Endodermal cell (in vitro differentiated cells): ENCODE measurements at regions not wholly inside any gene's neighbourhood (a gene's known extent, or its start where the extent isn't known, plus 50 kb on each side); places are given as distances from the start of the nearest gene placed in this dataset.

Experiments used
- DNase-seq: peaks from one replicate; pipeline ENCODE4 v3.0.0-alpha.2; 2017
- H3K27ac ChIP-seq: 2 replicates; pipeline ENCODE4 v1.5.1; 2013; ENCODE audit warnings: mild to moderate bottlenecking, low read depth, low read length, moderate library complexity
- H3K27me3 ChIP-seq: 2 replicates; pipeline ENCODE4 v1.6.1; 2013; ENCODE audit warnings: mild to moderate bottlenecking, low read length, moderate library complexity; ENCODE audit not compliant: insufficient read depth, control insufficient read depth, poor library complexity, severe bottlenecking
- H3K36me3 ChIP-seq: 2 replicates; pipeline ENCODE4 v1.7.0; 2013; ENCODE audit warnings: mild to moderate bottlenecking, low read length, moderate library complexity; ENCODE audit not compliant: control insufficient read depth, insufficient read depth
- H3K4me1 ChIP-seq: one replicate; pipeline ENCODE4 v1.7.0; 2013; ENCODE audit warnings: low read length; ENCODE audit not compliant: control insufficient read depth, insufficient read depth
- H3K4me3 ChIP-seq: 2 replicates; pipeline ENCODE4 v1.5.1; 2013; ENCODE audit warnings: mild to moderate bottlenecking, low read length, moderate library complexity
- H3K9ac ChIP-seq: 2 replicates; pipeline ENCODE4 v1.6.1; 2013; ENCODE audit warnings: mild to moderate bottlenecking, low read length, moderate library complexity; ENCODE audit not compliant: poor library complexity, severe bottlenecking; ENCODE audit errors: extremely low read depth
- H3K9me3 ChIP-seq: 2 replicates; pipeline ENCODE4 v1.6.1; 2013; ENCODE audit warnings: mild to moderate bottlenecking, low read length, moderate library complexity; ENCODE audit not compliant: control insufficient read depth
- H3K27ac Mint-ChIP-seq: 2 replicates; pipeline ENCODE4 v1.8.0; 2020; ENCODE audit warnings: mixed read lengths
- H3K27me3 Mint-ChIP-seq: 2 replicates; pipeline ENCODE4 v1.8.0; 2021; ENCODE audit warnings: mild to moderate bottlenecking, mixed read lengths; ENCODE audit not compliant: insufficient read depth
- H3K36me3 Mint-ChIP-seq: 2 replicates; pipeline ENCODE4 v1.8.0; 2020; ENCODE audit warnings: low read depth, mixed read lengths
- H3K4me1 Mint-ChIP-seq: 2 replicates; pipeline ENCODE4 v1.8.0; 2020; ENCODE audit warnings: mixed read lengths
- H3K4me3 Mint-ChIP-seq: 2 replicates; pipeline ENCODE4 v1.8.0; 2020; ENCODE audit warnings: mild to moderate bottlenecking, moderate library complexity, mixed read lengths
- H3K9me3 Mint-ChIP-seq: 2 replicates; pipeline ENCODE4 v1.8.0; 2020; ENCODE audit warnings: mild to moderate bottlenecking, mixed read lengths
- CTCF ChIP-seq: fragments of 200-600 bp; sonication (generic); conservative IDR thresholded peaks from 2 replicates; pipeline ENCODE4 v1.5.0; 2021; ENCODE audit warnings: antibody characterized with exemption, mild to moderate bottlenecking
- WGBS, 2 experiments: methylation state at CpG; one replicate each; pipeline versions ENCODE4 v1.1.5 to v1.1.7; 2013; ENCODE audit warnings: missing lambda C conversion rate in 2 of 2, mixed read lengths in 1 of 2; ENCODE audit not compliant: insufficient coverage in 1 of 2, insufficient read length in 1 of 2; 5-methylcytosine and 5-hydroxymethylcytosine counted together

- Mint-ChIP-seq H3K27ac (no peak overlapping the region), H3K27me3 (peaks cover 96% of the 10 kb centered on the region), H3K9me3 (no peaks in the 10 kb centered on the region), H3K36me3 (no peaks in the 10 kb centered on the region), H3K4me1 (peaks cover 6% of the 10 kb centered on the region), H3K4me3 (no peak overlapping the region)
- H3K4me3 ChIP-seq, result no peak overlapping the region
- H3K27ac ChIP-seq, result no peak overlapping the region
- no peak for DNase-seq
- WGBS, 2 experiments, result 80 to 98% methylated on average over 1 to 2 of the region's 2 CpGs
- no peak overlapping the region for H3K9ac ChIP-seq
- peaks cover 4% of the 10 kb centered on the region for H3K9me3 ChIP-seq
- H3K4me1 ChIP-seq, result peaks cover 3% of the 10 kb centered on the region
- no peaks in the 10 kb centered on the region for H3K36me3 ChIP-seq
- peaks cover 98% of the 10 kb centered on the region for H3K27me3 ChIP-seq
- TF ChIP-seq CTCF, result no peak
Observed at GRCh38 chr2:177028296-177028695, 184.3 kb upstream of the HNRNPA3 start.

GRCh38 chr2:177029075-177029474, 183.5 kb upstream of the HNRNPA3 start:
- TF ChIP-seq CTCF, result no peak
- Histone ChIP-seq H3K4me3 (no peak overlapping the region), H3K27ac (no peak overlapping the region), H3K9ac (no peak overlapping the region), H3K36me3 (no peaks in the 10 kb centered on the region), H3K4me1 (peaks cover 3% of the 10 kb centered on the region), H3K27me3 (peaks cover 98% of the 10 kb centered on the region), H3K9me3 (no peaks in the 10 kb centered on the region)
- Mint-ChIP-seq H3K36me3 (no peaks in the 10 kb centered on the region), H3K9me3 (no peaks in the 10 kb centered on the region), H3K27ac (no peak overlapping the region), H3K4me3 (no peak overlapping the region), H3K27me3 (peaks cover 96% of the 10 kb centered on the region), H3K4me1 (peaks cover 6% of the 10 kb centered on the region)
- 93% methylated on average over 2 of the region's 2 CpGs; no CpG with 5 or more reads in 1 of the 2 experiments for WGBS, 2 experiments
- DNase-seq, result no peak

- no peak overlapping the region for H3K4me3 Mint-ChIP-seq
Observed at GRCh38 chr2:177029501-177029900, 183.1 kb upstream of the HNRNPA3 start.

More at GRCh38 chr2:177029501-177029900, 183.1 kb upstream of the HNRNPA3 start:
- TF ChIP-seq CTCF, result peak; percentile 80
- peaks cover 3% of the 10 kb centered on the region for H3K4me1 ChIP-seq
- no peaks in the 10 kb centered on the region for H3K9me3 ChIP-seq
- H3K27me3 ChIP-seq, result peaks cover 96% of the 10 kb centered on the region
- H3K4me1 Mint-ChIP-seq, result peaks cover 4% of the 10 kb centered on the region
- H3K27me3 Mint-ChIP-seq, result peaks cover 94% of the 10 kb centered on the region
- H3K4me3 ChIP-seq, result no peak overlapping the region
- 75 to 84% methylated on average over 2 of the region's 2 CpGs for WGBS, 2 experiments
- H3K27ac ChIP-seq, result no peak overlapping the region
- H3K27ac Mint-ChIP-seq, result no peak overlapping the region
- H3K36me3 ChIP-seq, result no peaks in the 10 kb centered on the region
- H3K9ac ChIP-seq, result no peak overlapping the region
- DNase-seq, result peak; percentile 71
- H3K9me3 Mint-ChIP-seq, result no peaks in the 10 kb centered on the region
- no peaks in the 10 kb centered on the region for H3K36me3 Mint-ChIP-seq
